IPS-18c (cell line): ENCODE measurements at regions not wholly inside any gene's neighbourhood (a gene's known extent, or its start where the extent isn't known, plus 50 kb on each side); places are given as distances from the start of the nearest gene placed in this dataset.
"Not testable (repeated sequence)": the region's sequence is repeated elsewhere in the genome, so short reads cannot be mapped to it uniquely, and the experiment has no call there.

Experiments
- H3K4me3 ChIP-seq: 2 replicates; pipeline ENCODE4 v1.7.0; 2013; ENCODE audit warnings: low read depth, mild to moderate bottlenecking, low read length, moderate library complexity; ENCODE audit not compliant: insufficient read depth
- H3K9me3 ChIP-seq: one replicate; pipeline ENCODE4 v1.6.1; 2013; ENCODE audit warnings: mild to moderate bottlenecking, low read length, moderate library complexity; ENCODE audit not compliant: control insufficient read depth, insufficient read depth

GRCh38 chr4:9599266-9599665 lies 155.1 kb downstream of the DEFB131A start:
- peaks cover 3% of the 10 kb centered on the region for H3K9me3 ChIP-seq
- H3K4me3 ChIP-seq = no peak overlapping the region

GRCh38 chr4:9600246-9600645 lies 156.0 kb downstream of the DEFB131A start:
- Histone ChIP-seq H3K9me3 (peaks cover 3% of the 10 kb centered on the region), H3K4me3 (no peak overlapping the region)

DNA sequence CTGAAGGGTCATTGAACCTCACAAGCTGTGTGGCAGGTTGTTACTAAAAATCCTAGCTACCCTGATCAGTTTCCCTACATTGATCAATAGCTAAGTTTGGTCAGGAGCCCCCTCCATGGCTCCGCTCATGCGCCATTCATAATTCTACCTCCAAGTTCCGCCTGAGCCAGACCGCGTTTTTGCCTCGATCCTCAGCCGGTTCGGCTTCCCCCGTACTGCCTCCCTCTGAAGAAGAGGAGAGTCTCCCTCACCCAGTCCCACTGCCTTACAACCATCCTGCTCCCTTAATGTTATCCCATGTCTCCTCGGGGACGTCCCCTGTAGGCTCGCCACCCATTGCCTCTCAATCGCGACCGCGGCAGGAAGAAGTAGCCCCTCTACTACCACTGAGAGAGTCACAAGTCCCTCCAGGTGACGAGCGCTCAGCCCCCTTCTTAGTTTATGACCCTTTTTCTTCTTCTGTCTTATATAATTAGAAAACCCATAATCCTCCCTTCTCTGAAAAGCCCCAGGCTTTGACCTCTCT lies 158.2 kb downstream of the DEFB131A start:
- no peak overlapping the region for H3K4me3 ChIP-seq

GRCh38 chr4:9604031-9604892 lies 160.0 kb downstream of the DEFB131A start:
- H3K4me3 ChIP-seq = not testable (repeated sequence)

More for the DNA sequence above, 158.2 kb downstream of the DEFB131A start:
- H3K9me3 ChIP-seq = peaks cover 3% of the 10 kb centered on the region

GRCh38 chr4:9604893-9605190 lies 160.6 kb downstream of the DEFB131A start:
- H3K4me3 ChIP-seq, H3K9me3 ChIP-seq: not testable (repeated sequence)

More at GRCh38 chr4:9604031-9604892, 160.0 kb downstream of the DEFB131A start:
- H3K9me3 ChIP-seq = not testable (repeated sequence)

DNA sequence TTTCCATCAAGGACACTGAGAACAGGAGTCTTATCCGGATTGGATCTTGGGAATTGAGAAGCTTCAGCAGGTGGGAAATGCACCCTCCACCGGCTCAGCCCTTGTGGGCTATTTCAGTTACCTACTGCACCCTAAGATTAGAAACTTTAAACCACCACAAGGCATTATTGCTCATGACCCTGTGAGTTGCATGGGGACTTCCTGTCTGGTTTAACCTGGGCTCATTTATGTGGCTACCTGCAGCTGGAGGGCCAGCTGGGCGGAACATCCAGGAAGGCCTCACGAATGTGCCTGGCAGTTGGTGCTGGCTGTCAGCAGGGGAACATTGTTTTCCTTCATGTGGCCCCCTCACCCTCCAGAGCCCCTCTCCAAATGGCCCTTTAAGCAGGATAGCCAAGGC lies 164.1 kb downstream of the DEFB131A start:
- H3K4me3 ChIP-seq = no peak overlapping the region
- H3K9me3 ChIP-seq = no peaks in the 10 kb centered on the region

DNA sequence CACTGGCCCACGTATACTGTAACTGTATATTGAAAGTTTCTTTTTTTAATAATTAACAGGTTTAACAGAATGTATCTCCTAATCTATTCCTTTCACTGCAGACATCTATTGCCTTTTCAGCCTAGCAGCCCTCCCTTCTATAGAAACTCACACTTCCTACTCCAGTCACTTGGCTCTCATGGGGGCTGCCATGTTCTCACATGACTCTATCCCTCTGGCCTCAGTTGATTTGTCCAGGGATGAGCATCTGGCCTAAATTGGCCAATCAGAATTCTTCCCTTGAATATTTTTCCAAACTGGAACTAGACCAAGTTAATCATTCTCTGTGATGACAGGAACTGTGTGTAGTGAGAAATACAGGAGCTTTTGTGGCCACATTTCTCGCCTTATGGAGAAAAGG lies 166.1 kb downstream of the DEFB131A start:
- not testable (repeated sequence) for H3K4me3 ChIP-seq

DNA sequence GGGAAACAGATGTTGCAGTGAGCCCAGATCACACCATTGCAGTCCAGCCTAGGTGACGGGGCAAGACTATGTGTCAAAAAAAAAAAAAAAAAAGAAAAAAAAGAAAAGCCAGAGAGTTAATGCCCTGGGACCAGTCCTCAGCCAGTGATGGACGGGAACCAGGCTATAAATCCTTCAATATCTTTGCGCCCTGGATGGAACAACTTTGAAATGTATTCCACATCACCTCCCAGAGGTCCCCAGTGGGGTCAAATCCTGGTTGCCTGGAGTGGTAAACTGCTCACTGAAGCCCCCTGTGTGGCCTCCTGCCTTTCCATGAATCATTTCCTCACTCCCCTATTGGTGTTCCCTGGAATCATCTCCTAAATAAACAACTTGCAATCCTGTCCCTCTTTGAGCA lies 166.9 kb downstream of the DEFB131A start:
- no peak overlapping the region for H3K4me3 ChIP-seq
- no peaks in the 10 kb centered on the region for H3K9me3 ChIP-seq

More for the DNA sequence above, 166.1 kb downstream of the DEFB131A start:
- H3K9me3 ChIP-seq = not testable (repeated sequence)

- not testable (repeated sequence) for H3K4me3 ChIP-seq, H3K9me3 ChIP-seq
Observed at GRCh38 chr4:9636411-9636810, 145.0 kb upstream of the DRD5 start.

DNA sequence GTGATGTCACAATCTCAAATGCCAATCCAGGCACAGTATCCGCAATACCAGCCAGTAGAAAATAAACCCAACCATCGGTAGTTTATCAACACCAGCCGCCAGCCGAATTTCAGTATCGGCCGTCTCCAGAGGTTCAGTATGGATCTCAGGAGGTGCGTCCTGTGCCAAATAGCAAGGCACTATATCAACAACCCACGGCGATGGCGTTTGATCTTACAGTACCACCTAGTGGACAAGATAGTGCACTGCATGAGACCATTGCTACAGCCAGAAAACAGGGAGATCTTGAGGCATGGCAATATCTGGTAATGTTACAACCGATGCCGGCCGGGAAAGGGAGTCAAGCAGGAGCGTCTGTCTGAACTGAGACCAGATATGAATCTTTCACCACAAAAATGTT lies 121.8 kb upstream of the DRD5 start:
- not testable (repeated sequence) for H3K9me3 ChIP-seq, H3K4me3 ChIP-seq

DNA sequence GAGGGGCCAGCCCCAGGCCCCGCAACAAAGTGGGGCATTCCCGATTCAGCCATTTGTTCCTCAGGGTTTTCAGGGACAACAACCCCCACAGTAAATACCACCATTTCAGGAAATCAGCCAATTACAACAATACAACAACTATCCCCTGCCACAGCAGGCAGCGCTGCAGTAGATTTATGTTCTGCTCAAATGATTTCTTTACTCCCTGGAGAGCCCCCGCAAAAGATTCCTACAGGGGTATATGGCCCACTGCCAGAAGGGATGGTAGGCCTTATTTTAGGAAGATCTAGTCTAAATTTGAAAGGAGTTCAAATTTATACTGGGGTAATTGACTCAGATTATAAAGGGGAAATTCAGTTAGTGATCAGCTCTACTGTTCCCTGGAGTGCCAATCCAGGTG lies 120.5 kb upstream of the DRD5 start:
- not testable (repeated sequence) for H3K9me3 ChIP-seq, H3K4me3 ChIP-seq

DNA sequence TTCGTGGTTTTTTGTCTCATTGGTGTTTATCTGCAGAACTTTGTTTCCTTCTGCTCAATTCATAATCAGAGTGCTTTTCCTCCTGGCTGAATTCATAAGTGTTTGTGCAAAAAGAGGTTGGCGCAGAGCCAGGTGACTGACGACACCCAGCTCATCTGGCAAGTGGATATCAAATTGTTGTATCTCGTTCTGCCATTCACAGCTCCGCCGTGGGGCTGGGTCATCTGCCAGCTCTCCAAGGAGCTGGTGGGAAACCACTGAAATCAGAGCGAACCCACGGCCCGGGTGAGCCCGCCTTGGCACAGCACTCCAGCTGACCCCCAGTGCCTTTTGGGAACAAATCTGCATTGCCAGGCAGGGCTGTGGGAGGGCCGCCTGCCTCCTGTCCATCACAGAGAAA lies 110.7 kb upstream of the DRD5 start:
- H3K4me3 ChIP-seq = not testable (repeated sequence)

DNA sequence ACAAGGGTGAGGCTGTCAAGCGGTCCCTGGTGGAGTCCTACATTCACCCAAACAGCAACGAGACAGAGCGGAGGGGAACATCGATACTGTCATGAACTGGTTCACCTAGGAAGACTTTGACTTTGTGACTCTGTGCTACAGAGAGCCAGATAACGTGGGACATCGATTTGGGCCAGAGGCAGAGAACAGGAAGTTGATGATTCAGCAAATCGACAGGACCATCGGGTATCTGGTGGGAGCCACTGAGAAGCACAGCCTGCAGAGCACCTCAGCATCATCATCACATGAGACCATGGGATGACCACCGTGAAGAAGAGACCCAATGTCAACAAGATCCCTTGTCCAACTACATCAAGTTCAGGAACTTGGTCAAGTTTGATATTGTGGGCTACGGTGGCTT lies 104.1 kb upstream of the DRD5 start:
- not testable (repeated sequence) for H3K9me3 ChIP-seq, H3K4me3 ChIP-seq

More for the DNA sequence above, 110.7 kb upstream of the DRD5 start:
- not testable (repeated sequence) for H3K9me3 ChIP-seq

DNA sequence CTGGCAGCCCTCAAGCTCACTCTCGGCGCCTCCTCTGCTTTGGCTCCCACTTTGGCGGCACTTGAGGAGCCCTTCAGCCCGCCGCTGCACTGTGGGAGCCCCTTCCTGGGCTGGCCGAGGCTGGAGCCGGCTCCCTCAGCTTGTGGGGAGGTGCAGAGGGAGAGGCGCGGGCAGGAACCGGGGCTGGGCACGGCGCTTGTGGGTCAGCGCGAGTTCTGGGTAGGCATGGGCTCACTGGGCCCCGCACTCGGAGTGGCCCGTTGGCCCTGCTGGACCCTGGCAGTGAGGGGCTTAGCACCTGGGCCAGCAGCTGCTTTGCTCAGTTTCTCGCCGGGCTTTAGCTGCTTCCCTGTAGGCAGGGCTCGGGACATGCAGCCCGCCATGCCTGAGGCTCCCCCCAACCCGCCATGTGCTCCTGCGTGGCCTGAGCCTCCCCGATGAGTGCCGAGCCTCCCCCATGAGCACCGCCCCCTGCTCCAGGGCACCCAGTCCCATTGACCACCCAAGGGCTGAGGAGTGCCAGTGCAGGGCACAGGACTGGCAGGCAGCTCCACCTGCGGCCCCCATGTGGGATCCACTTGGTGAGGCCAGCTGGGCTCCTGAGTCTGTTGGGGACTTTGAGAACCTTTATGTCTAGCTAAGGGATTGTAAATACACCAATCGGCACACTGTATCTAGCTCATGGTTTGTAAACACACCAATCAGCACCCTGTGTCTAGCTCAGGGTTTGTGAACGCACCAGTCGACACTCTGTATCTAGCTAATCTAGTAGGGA lies 101.5 kb upstream of the DRD5 start:
- no peak overlapping the region for H3K4me3 ChIP-seq
- H3K9me3 ChIP-seq = no peaks in the 10 kb centered on the region

GRCh38 chr4:9683174-9683573 lies 98.3 kb upstream of the DRD5 start:
- H3K4me3 ChIP-seq, H3K9me3 ChIP-seq: not testable (repeated sequence)

DNA sequence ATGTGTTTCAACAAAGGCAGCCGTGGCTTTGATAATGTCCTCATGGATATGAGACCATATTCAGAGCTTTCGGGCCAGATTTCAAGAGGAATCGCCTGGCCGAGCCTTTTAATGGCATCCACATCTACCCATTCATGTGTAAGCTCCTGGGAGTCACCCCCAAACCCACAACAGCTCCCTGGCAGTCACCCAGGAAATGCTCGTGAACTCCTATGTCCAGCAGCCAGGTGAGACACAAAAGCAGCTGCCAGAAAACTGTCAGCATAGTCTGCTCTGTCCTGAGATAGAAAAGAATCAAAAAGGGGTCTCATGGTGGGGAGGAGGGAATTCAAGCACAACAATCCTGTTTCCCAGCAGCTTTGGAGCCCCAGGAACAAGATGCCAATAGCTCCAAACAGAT lies 96.4 kb upstream of the DRD5 start:
- not testable (repeated sequence) for H3K9me3 ChIP-seq, H3K4me3 ChIP-seq

- Histone ChIP-seq H3K4me3 (no peak overlapping the region), H3K9me3 (no peaks in the 10 kb centered on the region)
Observed at GRCh38 chr4:9685692-9686091, 95.7 kb upstream of the DRD5 start.

DNA sequence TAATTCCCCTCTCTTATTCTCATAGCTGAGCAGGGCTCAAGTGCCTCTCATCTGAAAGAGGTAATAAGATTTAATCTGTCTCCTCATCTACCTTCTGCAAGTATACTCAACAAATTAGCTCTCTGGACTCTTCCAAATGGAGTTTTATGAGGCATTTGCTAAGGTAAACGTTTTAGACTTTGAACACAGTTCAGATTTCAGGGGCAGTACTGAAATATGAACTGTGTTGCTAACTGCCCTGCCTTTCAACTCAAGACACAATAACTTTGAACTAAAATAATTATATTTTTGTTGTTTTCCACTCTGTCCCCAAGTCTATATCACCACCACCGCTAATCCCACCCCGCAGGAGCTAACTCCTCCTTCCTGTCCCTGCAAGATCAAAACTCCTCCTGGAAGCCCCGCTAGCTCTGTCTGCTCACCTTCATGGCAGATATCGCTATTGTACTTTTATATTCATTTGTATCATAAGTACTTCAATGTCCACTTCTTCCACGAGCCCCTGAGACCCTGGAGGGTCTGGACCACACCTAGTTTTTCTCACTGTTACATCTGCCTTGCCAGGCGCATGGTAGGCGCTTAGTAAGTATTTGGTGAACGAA lies 90.7 kb upstream of the DRD5 start:
- H3K4me3 ChIP-seq = peak overlapping the region; percentile 57; the same call in 1 of the 2 replicates
- not testable (repeated sequence) for H3K9me3 ChIP-seq
